Neural progenitor cell (in vitro differentiated cells): ENCODE measurements at regions not wholly inside any gene's neighbourhood (a gene's known extent, or its start where the extent isn't known, plus 50 kb on each side); places are given as distances from the start of the nearest gene placed in this dataset.

Experiments
- CTCF ChIP-seq: fragments of 200-600 bp; sonication (generic); IDR thresholded peaks from 2 replicates; pipeline ENCODE4 v1.5.1; 2017; ENCODE audit warnings: antibody characterized with exemption, mild to moderate bottlenecking
- EZH2 ChIP-seq: fragments of 200-600 bp; sonication (generic); IDR thresholded peaks from 2 replicates; pipeline ENCODE4 v1.6.1; 2017; ENCODE audit warnings: antibody characterized with exemption, mild to moderate bottlenecking, moderate library complexity

DNA sequence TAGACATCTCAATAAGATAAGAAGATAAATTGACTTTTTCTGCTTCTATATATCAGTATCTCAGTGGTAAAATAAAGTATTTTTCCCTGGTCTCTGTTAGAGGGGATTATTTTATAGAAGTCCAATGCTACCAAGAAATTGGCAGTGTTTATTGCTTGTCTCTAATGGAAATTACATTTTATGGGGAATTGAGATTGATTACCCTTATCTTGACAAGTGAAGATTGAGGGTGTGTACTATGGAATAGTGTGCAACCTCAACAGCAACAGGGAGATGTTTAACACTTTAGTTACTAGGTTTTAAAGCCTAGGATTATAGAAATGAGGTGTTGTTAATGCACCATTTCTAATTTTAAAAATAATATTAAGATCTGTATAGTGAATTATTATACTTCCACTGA, 154.8 kb upstream of the ROBO1 start:
- TF ChIP-seq CTCF (no peak), EZH2 (no peak)
